Activated CD8-positive, alpha-beta memory T cell treated with anti-CD3 and anti-CD28 coated beads, Interleukin-2, amount 50 U/mL, for 4 hours (primary cell): ENCODE measurements at regions not wholly inside any gene's neighbourhood (a gene's known extent, or its start where the extent isn't known, plus 50 kb on each side); places are given as distances from the start of the nearest gene placed in this dataset.

Source experiments
- DNase-seq: peaks from one replicate; pipeline ENCODE4 v3.0.0-alpha.2; 2020

GRCh38 chr1:182147951-182148350 is 86.4 kb upstream of the ZNF648 start:
- no peak for DNase-seq

- no peak for DNase-seq
Measured at GRCh38 chr1:182147136-182147820, 85.8 kb upstream of the ZNF648 start.

- no peak for DNase-seq
Measured at GRCh38 chr1:182146286-182146685, 84.8 kb upstream of the ZNF648 start.

- no peak for DNase-seq
Measured at GRCh38 chr1:182145441-182145840, 83.9 kb upstream of the ZNF648 start.

- no peak for DNase-seq
Measured at GRCh38 chr1:182144646-182145030, 83.1 kb upstream of the ZNF648 start.

- no peak for DNase-seq
Measured at GRCh38 chr1:182143825-182144645, 82.5 kb upstream of the ZNF648 start.

- peak; percentile 86 for DNase-seq
Measured at GRCh38 chr1:182143154-182143657, 81.7 kb upstream of the ZNF648 start.

- DNase-seq, result no peak
Measured at GRCh38 chr1:182142621-182143020, 81.1 kb upstream of the ZNF648 start.

GRCh38 chr1:182141040-182141439 is 79.5 kb upstream of the ZNF648 start:
- DNase-seq, result no peak

- DNase-seq, result no peak
Measured at GRCh38 chr1:182139496-182139895, 78.0 kb upstream of the ZNF648 start.

GRCh38 chr1:182137546-182137945 is 76.0 kb upstream of the ZNF648 start:
- no peak for DNase-seq

GRCh38 chr1:182135946-182136345 is 74.4 kb upstream of the ZNF648 start:
- DNase-seq, result no peak

- no peak for DNase-seq
Measured at GRCh38 chr1:182134257-182134656, 72.7 kb upstream of the ZNF648 start.

- DNase-seq, result no peak
Measured at GRCh38 chr1:182133181-182133580, 71.7 kb upstream of the ZNF648 start.

GRCh38 chr1:182129398-182129797 is 67.9 kb upstream of the ZNF648 start:
- no peak for DNase-seq

GRCh38 chr1:182128502-182128901 is 67.0 kb upstream of the ZNF648 start:
- no peak for DNase-seq

- DNase-seq, result no peak
Measured at GRCh38 chr1:182127656-182128055, 66.1 kb upstream of the ZNF648 start.

GRCh38 chr1:182126272-182126800 is 64.8 kb upstream of the ZNF648 start:
- no peak for DNase-seq

GRCh38 chr1:182122913-182123260 is 61.4 kb upstream of the ZNF648 start:
- DNase-seq, result no peak

GRCh38 chr1:182122256-182122912 is 60.9 kb upstream of the ZNF648 start:
- no peak for DNase-seq

- no peak for DNase-seq
Measured at GRCh38 chr1:182121787-182122186, 60.3 kb upstream of the ZNF648 start.

GRCh38 chr1:182120411-182121258 is 59.1 kb upstream of the ZNF648 start:
- no peak for DNase-seq

GRCh38 chr1:182119631-182120030 is 58.1 kb upstream of the ZNF648 start:
- DNase-seq, result no peak
